HUES48 (cell line): ENCODE measurements at regions not wholly inside any gene's neighbourhood (a gene's known extent, or its start where the extent isn't known, plus 50 kb on each side); places are given as distances from the start of the nearest gene placed in this dataset.
A peak's percentile ranks its signal among the peaks of the same experiment; 100 is the strongest.

Experiments used
- H3K27ac ChIP-seq: one replicate; pipeline ENCODE4 v1.7.0; 2013; ENCODE audit warnings: low read depth, low read length, inconsistent platforms
- H3K27me3 ChIP-seq: 2 replicates; pipeline ENCODE4 v1.6.1; 2013; ENCODE audit warnings: mild to moderate bottlenecking, low read length; ENCODE audit not compliant: control insufficient read depth, insufficient read depth
- H3K36me3 ChIP-seq: 2 replicates; pipeline ENCODE4 v1.6.1; 2013; ENCODE audit warnings: low read length; ENCODE audit not compliant: control insufficient read depth, insufficient read depth
- H3K4me1 ChIP-seq: 2 replicates; pipeline ENCODE4 v1.6.1; 2013; ENCODE audit warnings: mild to moderate bottlenecking, low read length; ENCODE audit not compliant: control insufficient read depth, insufficient read depth
- H3K4me3 ChIP-seq: 2 replicates; pipeline ENCODE4 v1.5.1; 2013; ENCODE audit warnings: mild to moderate bottlenecking, low read depth, low read length
- H3K9ac ChIP-seq: 2 replicates; pipeline ENCODE4 v1.6.1; 2013; ENCODE audit warnings: mild to moderate bottlenecking, low read depth, low read length, moderate library complexity
- H3K9me3 ChIP-seq: 2 replicates; pipeline ENCODE4 v1.6.1; 2013; ENCODE audit warnings: low read length; ENCODE audit not compliant: control insufficient read depth, insufficient read depth

DNA sequence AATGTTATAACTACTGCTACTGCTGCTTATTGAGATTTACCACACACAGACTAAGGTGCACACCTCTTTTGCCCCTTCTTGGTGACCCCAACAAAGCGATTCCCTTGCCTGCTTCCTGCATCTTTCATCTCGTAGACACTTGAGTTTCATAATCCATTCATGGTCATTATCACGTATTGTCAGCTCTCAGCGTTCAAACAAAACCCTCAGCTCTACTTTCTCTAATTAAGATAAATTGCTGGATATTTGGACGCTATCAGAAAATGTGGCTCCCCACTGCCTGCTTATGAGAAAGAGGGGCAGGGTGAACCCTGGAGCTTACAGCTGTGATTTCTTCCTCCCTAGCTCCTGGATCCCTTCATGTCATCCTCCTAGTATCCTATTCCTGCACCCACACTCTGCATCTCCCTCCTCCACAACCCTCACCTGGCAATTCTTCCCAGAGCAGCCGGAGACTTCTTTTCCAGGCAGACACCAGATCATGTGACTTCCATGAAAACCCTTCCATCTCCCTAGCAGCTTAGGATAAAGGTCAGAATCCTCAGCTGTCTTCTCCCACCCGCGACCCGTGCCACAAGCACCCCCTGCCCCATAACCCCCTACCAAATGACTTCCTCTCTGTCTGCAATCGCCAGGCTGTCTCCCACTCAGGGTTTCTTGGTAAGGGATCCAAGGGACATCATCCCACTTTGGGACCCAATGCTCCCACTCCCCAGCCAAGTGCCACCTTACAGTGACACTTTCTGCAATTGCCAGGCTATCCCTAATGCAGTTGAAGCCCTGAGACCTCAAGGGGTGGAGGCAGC, 146.5 kb downstream of the NSG2 start:
- Histone ChIP-seq H3K36me3 (no peaks in the 10 kb centered on the region), H3K4me1 (0 out of 2 replicates have a peak, but pooled peaks cover 9% of the 10 kb centered on the region), H3K9ac (no peak overlapping the region), H3K4me3 (no peak overlapping the region), H3K27ac (no peak overlapping the region), H3K27me3 (no peaks in the 10 kb centered on the region), H3K9me3 (no peaks in the 10 kb centered on the region)

DNA sequence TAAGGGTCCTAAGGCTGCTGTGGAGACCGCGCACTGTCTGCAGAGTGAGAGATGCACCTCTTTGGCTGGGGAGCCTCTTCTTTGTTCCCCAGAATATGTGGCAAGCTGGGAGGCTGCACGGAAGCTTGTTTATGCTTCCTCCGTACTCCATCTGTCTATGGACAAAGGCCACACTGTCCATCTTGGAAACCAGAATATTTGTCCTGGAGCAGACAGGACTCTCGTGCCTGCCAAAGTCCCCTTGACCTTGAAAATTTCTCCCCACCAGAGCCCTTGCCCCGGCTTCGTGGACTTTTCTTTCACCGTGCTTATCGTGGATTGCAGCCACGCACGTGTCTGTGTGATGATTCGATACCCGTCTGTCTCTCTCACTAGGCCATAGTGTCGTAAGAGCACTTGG, 147.4 kb downstream of the NSG2 start:
- H3K4me1 ChIP-seq, result 0 out of 2 replicates have a peak, but pooled peaks cover 9% of the 10 kb centered on the region
- no peaks in the 10 kb centered on the region for H3K27me3 ChIP-seq
- no peak overlapping the region for H3K27ac ChIP-seq

DNA sequence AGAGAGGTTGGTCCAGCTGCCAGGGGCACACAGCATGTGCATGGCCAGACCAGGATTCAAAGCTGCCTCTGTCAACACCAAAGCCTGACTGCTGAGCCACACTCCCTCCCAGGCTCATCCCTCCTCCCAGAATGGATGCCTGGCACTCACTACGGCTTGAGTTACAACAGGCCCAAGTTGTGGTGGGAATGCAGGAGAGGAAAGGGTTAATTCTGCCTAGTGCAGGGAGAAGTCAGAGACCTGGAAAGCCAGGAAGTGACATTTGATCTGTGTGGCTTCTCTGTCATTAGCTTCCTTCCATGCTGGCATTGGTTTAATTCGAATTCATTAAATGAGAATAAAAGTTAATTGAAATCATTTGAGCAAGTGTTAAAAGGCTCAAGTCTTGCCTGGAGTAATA, 150.0 kb downstream of the NSG2 start:
- Histone ChIP-seq H3K27ac (no peak overlapping the region), H3K36me3 (no peaks in the 10 kb centered on the region), H3K27me3 (no peaks in the 10 kb centered on the region), H3K9ac (no peak overlapping the region), H3K9me3 (no peaks in the 10 kb centered on the region), H3K4me3 (no peak overlapping the region), H3K4me1 (0 out of 2 replicates have a peak, but pooled peaks cover 9% of the 10 kb centered on the region)

More for the DNA sequence above, 147.4 kb downstream of the NSG2 start:
- H3K9ac ChIP-seq, result no peak overlapping the region
- H3K36me3 ChIP-seq, result no peaks in the 10 kb centered on the region
- no peaks in the 10 kb centered on the region for H3K9me3 ChIP-seq
- no peak overlapping the region for H3K4me3 ChIP-seq

DNA sequence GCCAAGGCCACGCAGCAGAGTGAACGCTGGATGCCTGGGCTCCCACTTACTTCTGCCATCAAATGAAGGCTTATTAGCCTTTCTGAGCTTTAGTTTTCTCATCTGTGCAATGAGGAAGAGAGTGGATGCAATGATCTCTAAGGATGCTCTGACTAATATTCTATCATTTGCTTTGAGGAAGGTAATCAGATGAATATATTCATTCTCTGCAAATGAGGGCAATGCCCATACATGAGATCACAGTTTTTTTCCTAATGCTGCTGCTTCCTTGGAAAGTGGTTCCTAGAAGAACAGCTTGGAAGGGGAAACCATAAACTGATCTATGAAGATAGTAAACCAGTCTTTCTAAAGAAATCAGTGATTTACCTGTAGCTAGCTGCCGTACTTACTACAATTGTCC, 152.4 kb downstream of the NSG2 start:
- H3K4me1 ChIP-seq, result 0 out of 2 replicates have a peak, but pooled peaks cover 9% of the 10 kb centered on the region
- H3K9ac ChIP-seq, result no peak overlapping the region
- no peak overlapping the region for H3K4me3 ChIP-seq
- H3K9me3 ChIP-seq, result no peaks in the 10 kb centered on the region
- no peak overlapping the region for H3K27ac ChIP-seq
- no peaks in the 10 kb centered on the region for H3K36me3 ChIP-seq
- no peaks in the 10 kb centered on the region for H3K27me3 ChIP-seq

DNA sequence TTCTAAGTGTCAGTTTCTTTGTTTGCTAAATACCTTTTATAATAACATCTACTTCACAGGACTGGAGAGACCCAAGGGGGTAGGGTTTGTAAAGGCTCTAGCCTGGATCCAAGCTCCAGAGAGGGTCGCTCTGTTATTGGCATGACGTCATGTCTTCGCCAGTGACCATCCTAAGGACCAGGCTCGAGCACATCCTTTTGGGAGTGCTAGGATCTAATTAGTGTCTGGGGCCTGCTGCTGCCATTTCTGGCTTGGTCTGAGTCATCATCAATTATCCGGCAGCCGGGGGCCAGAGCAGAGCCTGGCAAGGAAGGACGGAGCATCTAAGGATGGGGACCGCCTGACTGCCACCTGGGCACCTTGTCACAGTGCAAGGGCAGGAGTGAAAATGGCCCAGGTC, 153.0 kb downstream of the NSG2 start:
- H3K4me3 ChIP-seq, result no peak overlapping the region
- H3K4me1 ChIP-seq, result 0 out of 2 replicates have a peak, but pooled peaks cover 9% of the 10 kb centered on the region
- H3K27me3 ChIP-seq, result no peaks in the 10 kb centered on the region
- no peaks in the 10 kb centered on the region for H3K9me3 ChIP-seq
- no peak overlapping the region for H3K27ac ChIP-seq
- no peaks in the 10 kb centered on the region for H3K36me3 ChIP-seq
- H3K9ac ChIP-seq, result no peak overlapping the region

DNA sequence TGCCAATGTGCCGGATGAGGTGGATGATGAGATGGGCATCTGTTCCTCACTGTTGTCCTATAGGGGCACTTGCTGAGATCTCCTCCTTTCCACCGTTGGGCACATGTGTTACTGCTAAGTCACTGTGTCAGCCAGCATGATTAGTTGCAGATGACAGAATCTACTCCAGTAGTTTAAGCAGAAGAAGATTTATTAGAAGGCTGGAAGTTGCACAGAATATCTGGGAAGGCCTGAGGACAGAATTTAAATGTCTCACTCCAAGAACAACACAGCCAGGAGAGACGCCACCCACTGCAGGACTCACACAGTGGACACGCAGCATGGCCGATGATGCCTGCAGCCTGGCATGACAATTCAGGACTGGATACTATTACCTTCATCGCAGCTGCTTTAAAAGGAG, 157.5 kb downstream of the NSG2 start:
- no peaks in the 10 kb centered on the region for H3K27me3 ChIP-seq
- H3K4me1 ChIP-seq, result peaks cover 17% of the 10 kb centered on the region

DNA sequence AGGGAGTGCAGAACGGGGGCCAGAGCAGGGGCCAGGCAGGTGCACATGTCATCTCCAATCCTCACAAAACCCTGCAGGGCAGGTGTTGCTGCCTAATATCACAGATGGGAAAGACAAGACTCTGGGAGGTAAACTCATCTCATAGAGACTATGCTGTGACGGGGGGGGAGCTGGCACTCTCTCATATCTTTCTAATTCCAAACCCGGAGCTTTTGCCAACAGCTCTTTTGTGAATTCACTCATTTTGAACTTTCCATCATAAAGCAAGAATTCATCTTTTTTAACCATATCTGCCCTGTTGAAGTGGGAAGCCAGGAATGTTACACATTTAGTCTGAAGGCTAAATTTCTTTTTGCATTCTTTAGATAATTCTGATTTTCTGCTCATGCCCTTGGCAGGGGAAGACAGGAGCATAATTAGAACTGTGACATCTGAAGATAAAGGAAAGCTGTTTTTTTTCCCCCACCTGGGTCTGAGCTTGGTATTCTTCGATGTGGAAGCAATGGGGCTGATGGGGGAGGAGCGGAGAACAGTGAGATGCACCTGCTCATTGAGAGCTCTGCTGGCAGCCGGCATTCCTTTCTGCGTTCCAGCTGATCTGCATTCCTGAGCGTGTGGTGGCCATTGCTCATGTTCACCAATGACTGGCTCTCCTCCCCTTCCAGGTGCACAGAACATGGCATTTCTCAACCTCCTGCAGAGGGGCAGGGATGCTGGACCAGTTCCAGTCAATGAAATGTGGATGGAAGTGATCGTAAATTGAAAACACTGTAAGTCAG, 159.2 kb downstream of the NSG2 start:
- no peaks in the 10 kb centered on the region for H3K9me3 ChIP-seq
- no peaks in the 10 kb centered on the region for H3K27me3 ChIP-seq
- peak overlapping the region; percentile 28; the same call in 1 of the 2 replicates for H3K4me3 ChIP-seq
- no peak overlapping the region for H3K9ac ChIP-seq
- H3K36me3 ChIP-seq, result no peaks in the 10 kb centered on the region
- no peak overlapping the region for H3K27ac ChIP-seq
- H3K4me1 ChIP-seq, result peaks cover 17% of the 10 kb centered on the region

More for the DNA sequence above, 157.5 kb downstream of the NSG2 start:
- no peak overlapping the region for H3K27ac ChIP-seq
- H3K4me3 ChIP-seq, result no peak overlapping the region
- no peaks in the 10 kb centered on the region for H3K36me3 ChIP-seq
- H3K9ac ChIP-seq, result no peak overlapping the region
- no peaks in the 10 kb centered on the region for H3K9me3 ChIP-seq

DNA sequence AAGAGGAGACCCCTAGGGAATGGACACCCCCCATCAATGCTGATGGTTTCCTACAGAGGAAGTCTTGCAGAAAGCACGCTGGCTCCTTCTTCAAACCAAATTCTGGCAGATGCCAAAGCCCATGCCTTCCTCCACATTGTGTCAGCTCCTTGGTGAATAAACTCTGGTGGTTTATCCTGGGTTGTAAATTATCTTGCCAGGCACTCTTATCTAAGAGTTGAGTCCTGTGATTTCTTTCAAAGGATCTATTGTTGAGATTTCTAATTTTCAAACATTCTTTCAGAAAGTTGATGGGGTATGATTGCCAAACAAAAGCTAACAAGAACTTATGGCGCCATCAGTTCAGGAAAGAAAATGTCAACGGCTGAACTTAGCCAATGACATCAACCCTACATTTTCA, 160.4 kb downstream of the NSG2 start:
- Histone ChIP-seq H3K4me1 (peaks cover 17% of the 10 kb centered on the region), H3K27me3 (no peaks in the 10 kb centered on the region), H3K36me3 (no peaks in the 10 kb centered on the region), H3K27ac (no peak overlapping the region), H3K9ac (no peak overlapping the region), H3K9me3 (no peaks in the 10 kb centered on the region), H3K4me3 (no peak overlapping the region)

DNA sequence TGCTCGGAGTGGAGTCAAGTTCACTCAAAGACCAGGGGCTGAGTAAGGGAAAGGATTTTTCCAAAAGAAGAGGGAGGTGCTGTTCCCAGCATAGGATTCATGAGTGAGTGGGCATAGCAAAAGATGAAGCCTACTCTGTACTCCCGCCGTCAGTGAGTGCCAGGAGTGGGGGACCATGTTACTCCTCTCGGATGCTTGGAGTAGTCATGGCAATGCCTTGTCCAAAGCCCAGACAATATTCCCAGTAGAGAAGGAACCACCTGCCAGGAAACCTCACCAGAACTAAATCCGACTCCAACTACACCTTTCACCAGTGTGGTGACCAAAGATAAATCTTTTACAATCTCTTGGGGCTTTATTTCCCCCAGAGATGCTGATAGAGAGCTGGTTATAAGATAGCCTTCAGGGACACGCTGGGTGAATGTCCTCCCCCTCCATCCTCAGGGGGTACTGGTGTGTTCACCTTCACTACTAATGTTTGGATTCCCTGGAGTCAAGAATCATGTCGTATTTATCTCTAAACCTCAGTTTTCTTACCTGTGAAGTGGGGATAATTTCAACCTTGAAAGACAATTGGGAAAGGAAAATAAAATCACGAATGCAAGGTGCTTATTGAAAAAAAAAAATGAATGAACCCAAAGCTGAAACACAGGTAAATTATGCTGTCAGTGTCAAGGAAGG, 165.2 kb downstream of the NSG2 start:
- H3K27me3 ChIP-seq, result no peaks in the 10 kb centered on the region
- peaks cover 7% of the 10 kb centered on the region; the same call in 1 of the 2 replicates for H3K4me1 ChIP-seq
- H3K9me3 ChIP-seq, result no peaks in the 10 kb centered on the region
- H3K9ac ChIP-seq, result no peak overlapping the region
- no peak overlapping the region for H3K27ac ChIP-seq
- no peak overlapping the region for H3K4me3 ChIP-seq
- no peaks in the 10 kb centered on the region for H3K36me3 ChIP-seq

DNA sequence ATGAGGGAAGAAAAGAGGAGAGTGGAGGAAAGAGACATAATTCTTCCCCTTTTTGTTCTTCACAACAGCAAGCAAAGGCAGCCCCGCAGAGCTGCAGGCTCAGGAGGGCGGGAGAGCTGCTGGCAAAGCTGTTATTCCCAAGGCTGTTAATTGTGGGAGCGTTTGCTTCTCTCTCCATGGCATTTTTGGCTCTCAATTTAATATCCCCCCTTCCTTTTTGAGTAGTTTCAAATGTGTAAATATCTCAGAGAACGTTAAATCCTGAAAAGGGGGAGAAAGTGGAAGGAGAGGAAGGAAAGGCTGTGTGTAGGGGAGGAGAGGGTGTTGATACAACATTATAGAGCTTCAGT, 165.7 kb downstream of the NSG2 start:
- Histone ChIP-seq H3K27ac (no peak overlapping the region), H3K36me3 (no peaks in the 10 kb centered on the region), H3K4me1 (peaks cover 7% of the 10 kb centered on the region; the same call in 1 of the 2 replicates), H3K9me3 (no peaks in the 10 kb centered on the region), H3K27me3 (no peaks in the 10 kb centered on the region), H3K9ac (no peak overlapping the region), H3K4me3 (no peak overlapping the region)
